ENCODE measurements at regions not wholly inside any gene's neighbourhood (a gene's known extent, or its start where the extent isn't known, plus 50 kb on each side); places are given as distances from the start of the nearest gene placed in this dataset.

DNA sequence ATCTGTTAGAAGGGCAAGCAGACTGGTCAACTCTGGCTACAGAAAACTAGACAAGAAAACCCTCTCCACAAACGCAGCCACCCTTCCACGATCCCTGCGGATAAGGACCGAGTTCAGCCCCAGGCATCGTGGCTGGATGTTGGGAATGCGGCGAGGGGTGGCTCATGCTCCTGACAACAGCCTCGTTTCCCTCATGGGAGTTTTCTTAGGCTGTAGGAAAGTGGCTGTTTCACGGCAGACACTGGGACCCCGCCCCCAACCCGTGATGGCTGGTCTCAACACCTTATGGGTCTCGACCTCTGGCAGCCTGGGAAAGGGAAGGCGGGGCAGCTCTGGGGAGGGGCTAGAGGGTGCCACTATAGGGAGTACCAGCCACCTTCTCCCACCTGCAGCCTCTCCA is 123.3 kb downstream of the RFLNA start:
- TF ChIP-seq, protein P1, sequence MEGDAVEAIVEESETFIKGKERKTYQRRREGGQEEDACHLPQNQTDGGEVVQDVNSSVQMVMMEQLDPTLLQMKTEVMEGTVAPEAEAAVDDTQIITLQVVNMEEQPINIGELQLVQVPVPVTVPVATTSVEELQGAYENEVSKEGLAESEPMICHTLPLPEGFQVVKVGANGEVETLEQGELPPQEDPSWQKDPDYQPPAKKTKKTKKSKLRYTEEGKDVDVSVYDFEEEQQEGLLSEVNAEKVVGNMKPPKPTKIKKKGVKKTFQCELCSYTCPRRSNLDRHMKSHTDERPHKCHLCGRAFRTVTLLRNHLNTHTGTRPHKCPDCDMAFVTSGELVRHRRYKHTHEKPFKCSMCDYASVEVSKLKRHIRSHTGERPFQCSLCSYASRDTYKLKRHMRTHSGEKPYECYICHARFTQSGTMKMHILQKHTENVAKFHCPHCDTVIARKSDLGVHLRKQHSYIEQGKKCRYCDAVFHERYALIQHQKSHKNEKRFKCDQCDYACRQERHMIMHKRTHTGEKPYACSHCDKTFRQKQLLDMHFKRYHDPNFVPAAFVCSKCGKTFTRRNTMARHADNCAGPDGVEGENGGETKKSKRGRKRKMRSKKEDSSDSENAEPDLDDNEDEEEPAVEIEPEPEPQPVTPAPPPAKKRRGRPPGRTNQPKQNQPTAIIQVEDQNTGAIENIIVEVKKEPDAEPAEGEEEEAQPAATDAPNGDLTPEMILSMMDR (IDR thresholded peaks at IDR 0.05) = no peak
- TF ChIP-seq POLR2A (IDR thresholded peaks at IDR 0.05) = no peak
